HepG2 (cell line): ENCODE measurements at regions not wholly inside any gene's neighbourhood (a gene's known extent, or its start where the extent isn't known, plus 50 kb on each side); places are given as distances from the start of the nearest gene placed in this dataset.

Source experiments
- CHD2 ChIP-seq: IDR thresholded peaks from 2 replicates; pipeline ENCODE4 v1.6.1; 2011; ENCODE audit warnings: low read depth, low read length, improper control_type of control experiment
- CREM ChIP-seq, 2 experiments: sonication (generic) in 1 of 2; formaldehyde crosslinking in 1 of 2; IDR thresholded peaks; 2 replicates each; pipeline versions ENCODE4 v1.4.0 to v1.6.1; 2016 to 2020; ENCODE audit warnings: antibody characterized with exemption in 1 of 2, mild to moderate bottlenecking in 1 of 2, missing genetic modification reagents in 1 of 2
- FOXA1 ChIP-seq, 2 experiments: fragments of 450-650 bp in 1 of 2; sonication (generic) in 1 of 2; formaldehyde crosslinking in 1 of 2; IDR thresholded peaks; 2 replicates each; pipeline versions ENCODE4 v1.4.0 to v1.6.1; 2016 to 2020; ENCODE audit warnings: missing genetic modification reagents in 1 of 2
- ZBTB20 ChIP-seq: sonication (generic); formaldehyde crosslinking; IDR thresholded peaks from 2 replicates; pipeline ENCODE4 v1.8.1; 2023; ENCODE audit warnings: missing genetic modification reagents, low read depth, mild to moderate bottlenecking, borderline replicate concordance
- ZFP36L2 ChIP-seq: sonication (generic); formaldehyde crosslinking; IDR thresholded peaks from 2 replicates; pipeline ENCODE4 v1.4.0; 2020; ENCODE audit warnings: missing genetic modification reagents
- ZNF354B ChIP-seq: sonication (generic); formaldehyde crosslinking; IDR thresholded peaks from 2 replicates; pipeline ENCODE4 v1.8.0; 2022; ENCODE audit warnings: mild to moderate bottlenecking, missing genetic modification reagents
- TF ChIP-seq, protein P1 (sequence below): sonication (generic); formaldehyde crosslinking; IDR thresholded peaks from 2 replicates; pipeline ENCODE4 v1.5.1; 2020; ENCODE audit warnings: mild to moderate bottlenecking, missing genetic modification reagents, moderate library complexity
- TF ChIP-seq, protein P2 (sequence below): sonication (generic); formaldehyde crosslinking; IDR thresholded peaks from 2 replicates; pipeline ENCODE4 v1.8.1; 2023; ENCODE audit warnings: missing genetic modification reagents, inconsistent platforms, borderline replicate concordance

DNA sequence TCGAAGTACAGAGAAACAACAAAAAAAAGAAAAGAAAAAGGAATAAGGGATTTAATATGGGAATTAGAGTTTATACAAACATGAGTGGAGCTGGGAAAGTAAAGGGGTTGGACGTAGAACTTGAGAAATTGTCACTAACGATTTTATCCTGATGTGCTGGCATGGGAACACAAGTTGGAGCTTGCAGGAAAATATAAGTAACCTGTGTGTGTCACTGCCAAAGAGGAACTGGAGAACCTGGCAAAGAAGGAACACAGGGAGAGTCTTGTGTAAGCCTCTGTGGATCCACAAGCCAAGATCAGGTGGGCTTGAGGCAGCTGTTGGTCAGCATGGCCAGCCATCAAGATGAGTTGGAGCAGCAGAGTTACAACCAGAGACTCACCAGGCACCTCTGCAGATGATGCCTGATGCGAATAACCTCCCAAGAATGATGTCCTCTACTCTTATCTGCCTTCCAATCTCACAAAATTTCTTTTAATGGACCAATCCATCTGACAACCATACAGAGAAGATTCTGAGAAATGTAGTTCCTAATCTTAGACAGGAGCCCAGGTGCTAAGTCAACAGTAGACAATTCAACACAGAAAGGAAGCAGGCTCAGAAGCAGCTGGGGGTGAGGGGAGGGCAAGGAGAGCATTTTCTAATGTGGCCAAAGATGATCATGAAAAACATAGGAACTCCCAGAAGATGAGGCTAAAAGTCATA lies 77.0 kb upstream of the SPOPL start:
- TF ChIP-seq, protein P1, sequence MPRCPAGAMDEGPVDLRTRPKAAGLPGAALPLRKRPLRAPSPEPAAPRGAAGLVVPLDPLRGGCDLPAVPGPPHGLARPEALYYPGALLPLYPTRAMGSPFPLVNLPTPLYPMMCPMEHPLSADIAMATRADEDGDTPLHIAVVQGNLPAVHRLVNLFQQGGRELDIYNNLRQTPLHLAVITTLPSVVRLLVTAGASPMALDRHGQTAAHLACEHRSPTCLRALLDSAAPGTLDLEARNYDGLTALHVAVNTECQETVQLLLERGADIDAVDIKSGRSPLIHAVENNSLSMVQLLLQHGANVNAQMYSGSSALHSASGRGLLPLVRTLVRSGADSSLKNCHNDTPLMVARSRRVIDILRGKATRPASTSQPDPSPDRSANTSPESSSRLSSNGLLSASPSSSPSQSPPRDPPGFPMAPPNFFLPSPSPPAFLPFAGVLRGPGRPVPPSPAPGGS: no peak
- no peak for TF ChIP-seq CREM (IDR thresholded peaks at IDR 0.05)
- no peak for TF ChIP-seq CREM (CRISPR knock-in tag; IDR thresholded peaks at IDR 0.05)
- no peak for TF ChIP-seq ZNF354B
- TF ChIP-seq ZFP36L2: no peak
- no peak for TF ChIP-seq ZBTB20
- TF ChIP-seq FOXA1 (IDR thresholded peaks at IDR 0.05): no peak
- no peak for TF ChIP-seq FOXA1 (CRISPR knock-in tag; IDR thresholded peaks at IDR 0.05)
- TF ChIP-seq CHD2: no peak
- TF ChIP-seq, protein P2, sequence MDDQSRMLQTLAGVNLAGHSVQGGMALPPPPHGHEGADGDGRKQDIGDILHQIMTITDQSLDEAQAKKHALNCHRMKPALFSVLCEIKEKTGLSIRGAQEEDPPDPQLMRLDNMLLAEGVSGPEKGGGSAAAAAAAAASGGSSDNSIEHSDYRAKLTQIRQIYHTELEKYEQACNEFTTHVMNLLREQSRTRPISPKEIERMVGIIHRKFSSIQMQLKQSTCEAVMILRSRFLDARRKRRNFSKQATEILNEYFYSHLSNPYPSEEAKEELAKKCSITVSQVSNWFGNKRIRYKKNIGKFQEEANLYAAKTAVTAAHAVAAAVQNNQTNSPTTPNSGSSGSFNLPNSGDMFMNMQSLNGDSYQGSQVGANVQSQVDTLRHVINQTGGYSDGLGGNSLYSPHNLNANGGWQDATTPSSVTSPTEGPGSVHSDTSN (CRISPR knock-in tag): no peak
